Inflammatory macrophage treated with lipopolysaccharide for 1 hour (primary cell): ENCODE measurements at regions not wholly inside any gene's neighbourhood (a gene's known extent, or its start where the extent isn't known, plus 50 kb on each side); places are given as distances from the start of the nearest gene placed in this dataset.
A peak's percentile ranks its signal among the peaks of the same experiment; 100 is the strongest.
"Not testable (repeated sequence)": the region's sequence is repeated elsewhere in the genome, so short reads cannot be mapped to it uniquely, and the experiment has no call there.

Source experiments
- DNase-seq, 2 donors: peaks; one replicate each; pipeline ENCODE4 v3.0.0-alpha.2; 2020 to 2022

DNA sequence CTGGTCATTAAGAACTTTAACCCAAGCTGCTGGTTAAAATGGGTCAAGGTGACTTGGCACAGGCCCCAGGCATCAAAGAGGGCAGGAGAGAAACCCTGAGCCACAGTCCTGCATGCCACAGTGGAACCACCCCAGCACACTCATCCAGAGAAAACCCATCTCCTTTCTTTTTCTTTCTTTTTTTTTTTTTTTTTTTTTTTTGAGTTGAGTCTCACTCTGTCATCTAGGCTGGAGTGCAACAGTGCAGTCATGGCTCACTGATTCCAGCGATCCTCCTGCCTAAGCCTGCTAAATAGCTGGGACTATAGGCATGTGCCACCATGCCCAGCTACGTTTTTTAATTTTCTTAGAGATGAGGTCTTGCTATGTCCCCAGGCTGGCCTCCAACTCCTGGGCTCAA is 109.2 kb upstream of the RAB4A start:
- no peak for DNase-seq

DNA sequence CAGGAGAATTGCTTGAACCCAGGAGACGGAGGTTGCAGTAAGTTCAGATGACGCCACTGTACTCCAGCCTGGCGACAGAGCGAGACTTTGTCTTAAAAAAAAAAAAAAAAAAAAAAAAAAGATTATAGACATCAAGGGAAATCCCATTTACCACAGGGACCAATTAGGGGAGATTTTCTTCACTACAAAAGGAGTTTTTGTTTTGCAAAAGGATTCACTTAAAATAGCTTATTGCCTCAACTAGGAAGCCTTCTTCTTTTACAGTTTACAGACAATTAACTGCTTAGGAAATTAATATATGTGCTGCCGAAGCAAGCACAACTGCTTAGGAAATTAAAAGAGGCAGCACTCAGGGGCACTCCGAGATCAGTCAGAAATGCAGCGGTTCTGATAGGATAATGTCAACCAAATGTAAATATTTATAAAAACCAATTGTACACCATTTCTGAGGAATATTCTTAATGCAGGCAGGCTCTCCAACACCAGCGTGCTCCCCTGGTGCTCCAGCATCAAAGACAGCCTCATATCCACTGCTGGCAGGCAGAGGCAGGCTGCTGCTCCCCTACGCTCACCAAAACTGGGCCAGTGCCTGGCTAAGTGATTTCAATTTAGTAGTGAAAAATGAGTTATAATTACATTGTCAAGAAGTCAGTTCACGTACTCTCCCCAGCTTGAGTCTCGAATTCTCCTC is 107.9 kb upstream of the RAB4A start:
- peak; percentile 34 to 46 for DNase-seq

DNA sequence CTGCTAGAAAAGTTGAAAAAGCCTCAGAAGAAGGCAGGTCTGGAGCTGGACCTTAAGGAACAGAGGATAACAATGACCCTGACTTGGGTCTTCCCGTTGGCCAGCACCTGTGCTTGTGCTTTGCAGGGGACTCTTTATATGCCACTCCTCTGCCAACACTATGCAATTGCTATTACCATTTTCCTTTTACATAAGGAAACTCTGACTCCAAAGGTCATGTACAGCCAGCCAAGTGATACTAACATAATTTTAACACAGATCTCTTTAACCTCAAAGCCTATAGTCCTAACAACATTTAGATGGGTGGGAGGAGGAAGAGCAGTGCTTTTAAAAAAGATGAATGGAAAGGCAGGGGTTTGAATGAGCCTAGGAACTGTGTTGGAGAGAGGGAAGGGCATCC is 106.6 kb upstream of the RAB4A start:
- DNase-seq = no peak

DNA sequence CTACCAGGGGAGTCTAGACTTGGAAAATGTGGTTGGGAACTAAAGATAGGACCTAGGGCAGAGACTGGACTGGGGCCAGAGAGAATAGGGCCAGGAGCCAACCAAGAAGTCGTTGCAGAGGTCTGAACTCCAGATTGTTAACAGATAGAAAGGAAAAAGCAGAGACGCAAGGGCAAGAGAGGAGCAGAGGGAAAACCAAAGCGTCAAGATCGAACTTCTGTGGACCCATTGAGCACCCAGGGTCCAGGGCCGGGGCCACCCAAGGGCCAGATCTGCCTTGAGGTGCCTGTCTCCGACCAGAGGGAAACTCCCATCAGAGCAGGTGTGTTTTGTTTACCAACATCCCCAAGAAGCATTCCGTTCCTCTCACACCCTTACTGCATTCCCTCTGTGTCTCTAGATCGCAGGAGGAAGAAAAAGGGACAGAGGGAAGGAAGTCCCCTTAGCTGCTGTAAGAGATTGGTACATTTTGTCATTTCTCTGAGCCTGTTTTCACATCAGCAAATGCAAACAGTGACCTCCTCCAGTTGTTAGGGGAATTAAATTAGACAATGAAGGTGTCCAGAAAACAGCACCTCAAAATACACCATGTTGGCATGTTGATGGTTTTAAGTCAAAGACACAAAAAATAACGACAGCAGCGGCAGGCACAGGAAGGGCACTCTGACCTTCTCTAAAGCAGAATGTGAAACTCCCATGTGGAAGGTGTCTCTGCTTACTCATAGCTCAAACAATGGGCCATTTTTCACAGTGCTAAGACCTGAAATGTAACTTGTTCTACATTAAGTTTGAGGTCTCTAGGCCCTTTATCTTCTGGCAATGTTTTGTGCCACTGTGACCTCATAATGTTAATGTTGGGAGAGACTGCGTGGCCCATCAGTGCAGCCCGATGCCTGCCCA is 105.8 kb upstream of the RAB4A start:
- peak; percentile 35 to 43 for DNase-seq

DNA sequence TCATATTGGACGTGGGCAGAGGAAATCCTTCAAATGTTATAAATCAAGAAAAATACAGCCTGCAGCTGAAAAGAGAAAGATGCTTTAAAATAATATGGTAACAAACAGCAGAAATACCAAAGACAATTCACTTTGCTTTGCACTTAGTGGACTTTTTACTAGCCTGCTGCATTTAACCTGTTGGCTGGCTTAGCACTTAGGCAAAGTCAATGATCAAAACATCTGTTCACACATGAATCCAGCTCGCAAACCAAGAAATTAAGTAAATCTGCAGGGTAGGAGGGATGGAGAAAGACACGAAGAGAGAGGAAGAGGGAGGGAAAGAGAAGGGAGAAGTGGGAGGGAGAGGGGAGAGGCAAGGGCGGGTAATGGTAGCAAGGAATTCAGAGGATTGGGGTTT is 103.6 kb upstream of the RAB4A start:
- DNase-seq = no peak

DNA sequence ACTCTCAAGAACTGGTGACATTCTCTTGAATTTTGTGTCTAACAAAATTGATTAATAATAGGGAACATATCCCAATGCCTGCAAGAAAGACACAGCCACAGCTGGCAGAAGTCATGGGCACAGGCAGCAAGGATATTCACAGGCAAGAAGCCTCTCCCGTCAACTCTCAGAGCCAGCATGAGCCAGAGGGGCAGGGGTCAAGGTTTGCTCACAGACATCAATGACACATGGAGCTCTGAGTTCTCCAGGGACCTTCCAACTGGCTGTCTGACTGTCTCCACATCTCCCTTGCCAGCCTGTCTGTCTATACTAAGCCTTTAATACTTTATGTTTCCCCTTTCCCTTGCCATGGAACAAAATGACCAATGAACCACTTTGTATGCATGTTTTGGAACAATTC is 101.5 kb upstream of the RAB4A start:
- DNase-seq = no peak

DNA sequence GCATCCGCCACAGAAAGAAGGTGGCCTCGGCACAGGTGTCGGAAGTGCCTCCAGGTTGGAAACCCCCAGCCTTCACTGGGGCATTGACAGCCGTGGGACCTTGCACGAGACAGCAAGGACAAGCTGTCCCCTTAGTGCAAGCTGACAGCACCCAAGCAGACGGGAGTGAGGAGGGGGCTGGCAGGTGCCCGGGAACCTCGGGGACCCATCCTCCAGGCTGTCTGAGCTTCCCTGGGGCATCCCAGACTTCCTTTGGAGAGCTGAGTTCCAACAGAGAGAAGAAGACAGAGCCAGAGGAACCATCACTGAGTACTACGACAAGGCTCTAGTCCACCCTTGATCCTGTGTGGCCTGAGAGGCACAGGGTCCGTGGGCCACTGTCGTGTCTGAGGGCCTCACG is 100.6 kb upstream of the RAB4A start:
- no peak for DNase-seq

DNA sequence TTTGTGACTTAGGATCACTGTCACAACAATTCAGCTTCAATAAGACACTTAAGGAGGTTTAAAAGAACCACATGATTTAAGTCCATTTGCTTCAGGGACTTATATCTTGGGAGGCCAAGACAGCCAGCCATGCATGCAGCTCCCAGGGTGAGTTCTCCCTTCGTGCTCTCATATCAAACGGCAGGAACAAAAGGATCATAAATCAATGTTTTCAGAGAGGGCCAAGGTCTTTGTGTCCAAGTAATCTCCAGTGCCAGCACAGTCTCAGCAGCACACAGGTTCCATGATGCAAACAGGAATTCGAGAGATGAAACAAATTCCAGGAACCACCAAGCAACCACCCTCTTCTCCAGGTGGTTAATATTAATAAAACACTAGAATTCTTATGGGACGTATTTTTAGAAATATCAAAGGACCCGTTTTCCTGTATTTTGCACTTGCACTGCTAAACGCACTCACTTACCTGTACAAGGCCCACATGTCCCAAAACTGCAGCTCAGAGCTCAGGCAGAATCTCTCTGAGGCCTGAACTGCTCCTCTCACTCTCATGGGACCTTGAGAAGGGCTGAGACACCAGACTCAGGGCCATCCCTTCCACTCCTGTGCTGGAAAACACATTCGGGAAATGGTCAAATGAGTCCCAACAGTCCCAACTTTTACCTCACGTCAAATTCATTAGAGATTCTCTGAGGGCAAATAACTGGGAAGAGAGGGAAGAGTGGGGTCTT is 100.0 kb upstream of the RAB4A start:
- DNase-seq = no peak

DNA sequence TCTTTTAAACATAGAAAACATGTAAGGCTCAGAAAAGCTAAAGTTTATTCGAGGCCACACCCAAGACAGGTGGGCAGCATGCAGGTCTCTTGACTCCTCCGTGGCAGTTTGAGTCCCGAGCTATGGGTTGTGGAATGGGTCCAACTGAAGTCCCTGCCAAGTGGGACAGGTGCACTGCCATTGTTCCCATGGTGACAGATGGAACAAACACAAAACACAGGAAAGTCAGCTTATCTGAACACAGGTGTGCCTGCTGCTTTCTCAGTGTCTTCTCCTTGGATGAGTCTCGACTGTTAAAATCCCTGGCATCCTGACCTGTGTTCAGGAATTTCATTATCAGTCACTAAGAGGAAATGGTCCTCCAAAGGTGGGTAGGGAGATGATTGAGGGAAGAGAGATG is 99.0 kb upstream of the RAB4A start:
- no peak for DNase-seq

DNA sequence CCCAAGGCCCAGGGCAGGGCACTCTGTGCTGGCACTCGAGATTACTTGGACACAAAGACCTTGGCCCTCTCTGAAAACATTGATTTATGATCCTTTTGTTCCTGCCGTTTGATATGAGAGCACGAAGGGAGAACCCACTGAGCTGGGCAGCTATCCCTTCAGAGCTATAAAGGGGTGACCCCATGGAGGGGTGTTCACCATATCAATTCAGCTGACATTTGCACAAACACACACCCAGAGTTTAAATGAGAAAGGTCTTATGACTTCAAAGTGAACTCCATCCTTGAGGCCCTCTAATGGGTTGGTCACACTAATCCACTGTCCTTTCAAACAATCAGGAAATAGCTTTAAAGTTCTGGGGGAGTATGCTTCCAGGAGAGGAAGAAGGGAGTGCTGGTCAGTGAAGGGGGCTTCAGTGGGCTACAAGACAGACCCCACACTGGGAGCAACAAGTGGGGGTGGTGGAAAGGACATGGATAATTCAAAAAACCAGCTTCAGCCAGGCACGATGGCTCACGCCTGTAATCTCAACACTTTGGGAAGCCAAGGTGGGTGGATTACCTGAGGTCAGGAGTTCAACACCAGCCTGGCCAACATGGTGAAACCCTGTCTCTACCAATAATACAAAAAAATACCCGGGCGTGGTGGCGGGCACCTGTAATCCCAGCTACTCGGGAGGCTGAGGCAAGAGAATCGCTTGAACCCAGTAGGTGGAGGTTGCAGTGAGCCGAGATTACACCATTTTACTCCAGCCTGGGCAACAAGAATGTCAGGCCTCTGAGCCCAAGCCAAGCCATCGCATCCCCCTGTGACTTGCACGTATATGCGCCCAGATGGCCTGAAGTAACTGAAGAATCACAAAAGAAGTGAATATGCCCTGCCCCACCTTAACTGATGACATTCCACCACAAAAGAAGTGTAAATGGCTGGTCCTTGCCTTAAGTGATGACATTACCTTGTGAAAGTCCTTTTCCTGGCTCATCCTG is 97.1 kb upstream of the RAB4A start:
- not testable (repeated sequence) for DNase-seq

DNA sequence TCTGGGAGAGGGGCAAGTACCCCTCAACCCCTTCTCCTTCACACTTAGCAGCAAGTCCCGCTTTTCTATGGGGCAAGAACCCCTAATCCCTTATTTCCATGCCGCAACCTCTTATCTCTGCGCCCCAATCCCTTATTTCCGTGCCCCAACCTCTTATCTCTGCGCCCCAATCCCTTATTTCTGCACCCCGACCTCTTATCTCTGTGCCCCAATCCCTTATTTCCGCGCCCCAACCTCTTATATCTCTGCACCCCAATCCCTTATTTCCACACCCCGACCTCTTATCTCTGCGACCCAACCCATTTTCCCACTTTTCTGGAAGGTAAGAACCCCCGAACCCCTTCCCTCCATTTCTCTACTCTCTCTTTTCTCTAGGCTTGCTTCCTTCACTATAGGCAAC is 95.6 kb upstream of the RAB4A start:
- DNase-seq = not testable (repeated sequence)

DNA sequence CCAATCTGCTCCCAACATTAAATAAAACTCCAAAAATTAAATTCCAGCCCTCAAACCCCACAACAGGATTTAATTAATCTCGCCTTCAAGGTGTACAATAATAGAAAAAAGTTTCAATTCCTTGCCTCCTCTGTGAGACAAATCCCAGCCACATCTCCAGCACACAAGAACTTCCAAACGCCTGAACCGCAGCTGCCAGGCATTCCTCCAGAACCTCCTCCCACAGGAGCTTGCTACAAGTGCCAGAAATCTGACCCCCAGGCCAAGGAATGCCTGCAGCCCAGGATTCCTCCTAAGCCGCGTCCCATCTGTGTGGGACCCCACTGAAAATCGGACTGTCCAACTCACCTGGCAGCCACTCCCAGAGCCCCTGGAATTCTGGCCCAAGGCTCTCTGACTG is 94.5 kb upstream of the RAB4A start:
- DNase-seq = not testable (repeated sequence)

DNA sequence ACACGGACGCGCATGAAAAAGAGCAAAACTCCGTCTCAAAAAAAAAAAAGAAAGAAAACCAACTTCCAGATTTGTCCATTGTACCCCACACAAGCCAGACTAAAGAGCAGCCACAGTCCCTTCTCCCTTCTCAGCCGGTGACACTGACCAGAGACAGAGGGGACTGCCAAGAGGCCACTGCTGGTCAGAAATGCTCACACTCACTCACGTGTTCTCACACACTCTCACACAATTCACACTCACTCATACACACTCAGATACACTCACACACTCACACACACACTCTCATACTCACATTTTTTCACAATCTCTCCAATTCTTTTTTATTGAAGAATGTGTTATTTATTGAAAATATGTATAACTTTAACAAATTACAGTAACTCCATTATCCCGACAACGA is 90.8 kb upstream of the RAB4A start:
- no peak for DNase-seq

DNA sequence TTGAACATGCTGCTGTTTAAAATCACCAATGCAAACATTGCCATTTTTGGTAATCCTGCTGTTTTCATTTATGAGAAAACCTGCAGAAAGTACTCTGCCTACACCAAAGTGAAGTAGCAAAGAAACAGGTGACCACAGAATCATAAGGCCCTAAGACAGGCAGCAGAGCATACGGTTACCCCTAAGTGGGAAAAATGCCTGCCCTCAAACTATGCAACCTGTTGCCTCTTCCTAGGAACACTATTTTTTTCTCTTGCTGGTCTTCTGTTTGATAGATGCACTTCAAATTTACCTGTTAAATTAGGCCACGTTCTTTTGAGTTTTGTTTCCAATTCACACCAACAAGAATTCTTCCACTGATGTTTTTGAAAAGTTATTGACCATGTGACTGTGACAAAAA is 89.5 kb upstream of the RAB4A start:
- DNase-seq = no peak

DNA sequence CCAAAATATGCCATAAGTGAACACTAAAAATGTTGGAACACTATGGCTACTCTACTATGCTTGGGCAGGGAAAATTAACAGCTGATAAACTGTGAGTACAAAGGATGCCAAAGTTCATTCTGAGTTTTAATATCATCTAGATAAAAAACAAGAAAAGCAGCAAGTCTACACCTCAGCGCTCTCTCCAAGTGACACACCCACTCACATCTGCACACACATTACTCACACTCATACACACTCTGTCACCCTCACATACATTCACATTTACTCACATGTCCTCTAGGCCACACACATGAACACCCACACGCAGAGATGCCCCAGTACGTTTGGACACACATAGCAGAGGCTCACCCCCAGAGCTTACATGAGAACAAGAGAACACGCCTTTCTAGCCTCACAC is 87.3 kb upstream of the RAB4A start:
- DNase-seq = no peak

DNA sequence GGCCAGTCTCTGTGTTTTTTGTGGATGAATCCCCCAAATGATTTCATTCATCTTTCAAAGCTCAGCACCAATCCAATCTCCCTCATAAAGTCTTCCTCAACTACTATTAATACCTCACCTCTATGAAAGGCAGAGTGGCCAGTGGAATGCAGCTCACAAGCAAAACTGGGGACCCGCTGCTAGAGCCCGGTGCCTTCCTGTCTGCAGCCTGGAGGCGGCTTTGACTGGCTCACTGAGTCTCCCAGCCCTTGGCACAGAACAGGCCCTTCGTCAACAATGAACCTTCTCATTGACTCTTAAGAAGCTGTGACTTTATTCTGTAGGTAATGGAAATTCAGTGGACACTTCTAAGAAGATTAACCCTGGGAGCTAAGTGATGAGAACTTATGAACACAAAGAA is 86.8 kb upstream of the RAB4A start:
- DNase-seq = no peak

DNA sequence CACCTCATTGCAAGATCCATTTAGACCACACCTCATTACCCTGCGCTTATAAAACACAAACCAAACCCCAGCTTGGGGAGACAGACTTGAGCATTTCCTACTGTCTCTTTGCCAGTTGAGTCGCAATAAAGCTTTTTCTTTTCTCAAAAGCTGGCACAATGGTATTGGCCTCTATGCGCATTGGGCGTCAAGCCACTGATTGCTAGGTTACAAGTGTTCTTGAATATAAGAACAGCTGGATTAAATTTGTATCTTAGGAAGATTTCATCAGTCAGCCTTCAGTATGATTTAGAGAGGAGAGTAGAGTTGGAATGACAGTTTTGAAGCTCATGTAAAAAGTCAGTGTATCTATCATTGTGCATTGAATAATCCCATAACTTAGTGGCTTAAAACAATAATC is 84.9 kb upstream of the RAB4A start:
- DNase-seq = no peak

DNA sequence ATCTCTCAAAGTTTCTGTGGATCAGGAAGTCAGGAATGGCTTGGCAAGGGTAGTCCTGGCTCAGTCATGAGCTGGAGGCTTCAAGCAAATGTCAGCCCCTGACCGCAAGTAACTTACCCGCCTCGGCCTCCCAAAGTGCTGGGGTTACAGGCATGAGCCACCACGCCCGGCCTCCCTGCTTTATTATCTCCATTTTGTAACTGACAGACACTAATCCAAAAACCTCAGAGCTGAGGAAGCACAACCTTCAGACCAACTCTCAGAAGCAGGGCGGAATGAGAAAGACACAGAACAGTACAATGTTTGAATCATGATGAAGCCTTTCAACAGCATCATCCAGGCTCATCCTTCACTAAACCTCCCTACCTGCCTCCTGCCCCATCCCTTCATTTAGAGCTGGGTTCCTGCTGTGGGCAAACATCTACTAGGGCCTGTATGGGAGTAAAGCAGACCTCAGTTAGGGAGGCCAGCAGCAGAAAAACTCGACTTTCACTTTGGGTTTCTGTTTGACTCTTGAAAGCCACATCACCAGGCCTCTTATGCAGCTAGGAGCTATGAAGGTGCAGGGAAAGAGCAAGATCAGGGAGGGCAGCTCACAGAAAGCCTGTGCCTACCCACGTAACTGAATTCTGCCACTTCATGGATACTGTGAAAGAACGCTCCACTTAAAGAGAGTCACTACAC is 84.4 kb upstream of the RAB4A start:
- no peak for DNase-seq

DNA sequence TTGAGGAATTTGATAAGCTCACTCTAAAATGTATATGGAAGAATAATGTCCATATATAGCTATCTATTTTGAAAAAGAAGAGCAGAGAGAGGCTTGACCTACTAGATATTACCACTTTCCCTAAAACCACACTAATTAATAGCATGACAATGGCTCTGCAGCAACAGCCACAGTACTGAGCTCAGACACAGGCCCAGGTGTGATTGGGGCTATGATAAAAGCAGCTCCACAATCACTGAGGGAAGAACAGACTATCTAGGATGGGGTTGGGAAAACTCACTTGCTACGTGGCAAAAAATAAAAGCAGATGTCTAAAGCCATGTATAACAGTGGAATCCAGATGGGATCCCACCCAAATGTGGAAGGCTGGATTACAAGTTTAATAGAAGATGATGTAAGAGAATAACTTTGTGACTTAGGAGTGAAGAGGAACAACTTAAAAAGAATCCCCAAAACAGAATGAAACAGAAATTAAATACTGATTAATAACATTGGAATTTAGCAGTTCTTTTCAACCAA is 80.8 kb upstream of the RAB4A start:
- no peak for DNase-seq

DNA sequence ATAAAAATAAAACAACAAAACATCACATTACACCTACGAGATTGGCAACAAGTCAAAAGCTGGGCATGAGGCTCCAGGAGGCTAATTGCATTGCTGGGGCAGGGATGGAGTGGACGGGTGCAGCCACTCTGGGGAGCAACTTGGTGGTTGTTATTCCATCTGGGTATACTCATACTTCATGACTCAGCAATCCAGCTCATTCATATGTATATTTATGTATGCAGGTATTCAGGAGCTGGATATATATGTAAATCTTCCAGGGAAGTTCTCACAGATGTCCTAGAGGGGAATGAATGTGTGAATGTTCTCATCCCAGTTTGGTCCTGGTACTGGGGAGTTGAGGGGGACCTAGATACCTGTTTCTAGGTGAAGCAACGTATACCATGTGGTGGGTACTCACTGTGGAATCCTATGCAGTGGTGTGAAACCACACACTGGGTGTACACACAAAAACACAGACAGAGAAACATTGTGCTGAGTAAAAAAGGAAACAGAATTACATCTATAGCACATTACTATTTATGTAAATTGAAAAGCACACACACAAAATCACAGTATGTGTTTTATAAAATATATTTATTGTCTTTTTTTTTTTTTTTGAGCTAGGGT is 79.7 kb upstream of the RAB4A start:
- DNase-seq = no peak

DNA sequence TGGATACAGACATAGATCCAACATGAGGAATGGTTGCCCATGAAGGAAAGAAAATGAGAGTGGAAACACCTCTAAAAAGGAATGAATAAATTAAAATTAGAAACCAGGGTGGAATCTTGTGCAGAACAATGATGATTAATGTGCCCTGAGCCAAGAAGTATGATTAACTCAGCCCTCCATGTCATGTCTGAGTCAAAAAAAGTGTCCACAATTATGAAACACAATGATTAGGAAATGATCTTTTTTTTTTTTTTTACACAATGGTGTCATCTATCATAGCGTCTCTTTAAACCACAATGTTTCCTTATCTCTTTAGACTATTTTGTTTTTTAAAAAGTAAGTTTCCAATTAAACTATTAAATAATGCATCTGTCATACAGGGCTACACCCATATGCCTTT is 78.9 kb upstream of the RAB4A start:
- DNase-seq = peak; percentile 87 to 97
